ENCODE measurements at regions not wholly inside any gene's neighbourhood (a gene's known extent, or its start where the extent isn't known, plus 50 kb on each side); places are given as distances from the start of the nearest gene placed in this dataset.

DNA sequence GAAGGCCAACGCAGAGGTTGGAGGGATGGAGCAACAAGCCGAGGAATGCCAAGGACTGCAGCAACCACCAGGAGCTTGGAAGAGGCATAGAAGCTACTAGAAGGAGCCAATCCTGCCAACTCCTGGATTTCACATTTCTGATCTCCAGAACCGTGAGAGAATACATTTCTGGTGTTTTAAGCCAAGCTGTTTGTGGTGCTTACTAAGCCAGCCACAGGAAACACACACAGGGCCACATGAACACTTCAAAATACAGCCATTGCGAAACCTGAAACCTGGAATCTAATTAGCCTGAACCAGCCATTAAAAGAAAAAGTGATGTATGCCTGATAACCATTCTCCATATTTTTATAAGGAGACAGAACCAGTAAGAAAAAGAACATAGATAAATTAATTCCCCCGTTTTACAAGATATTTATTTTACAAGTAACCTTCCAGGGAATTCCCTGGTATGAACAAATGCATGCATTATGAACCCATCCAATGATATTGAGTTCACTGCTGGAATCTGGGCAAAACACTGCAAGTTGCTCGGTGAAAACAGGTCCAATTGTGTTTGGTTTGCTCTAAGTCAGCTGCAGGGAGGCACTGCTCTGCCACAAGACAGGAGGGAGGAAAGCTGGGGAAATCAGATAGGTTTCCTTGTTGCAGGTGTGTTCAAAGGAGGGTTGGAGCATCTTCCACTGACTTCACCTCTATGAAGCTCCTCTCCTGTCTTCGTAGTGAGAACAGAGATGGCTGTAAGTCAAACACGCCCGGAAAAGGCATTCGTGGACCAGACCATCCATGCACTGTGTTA is 70.2 kb downstream of the ETS2 start:
- DNase-seq, result no peak

All from activated CD4-positive, alpha-beta T cell treated with anti-CD3 and anti-CD28 coated beads, Interleukin-2, amount 50 U/mL, for 48 hours (primary cell).